Heart left ventricle (tissue), 16 donors: ENCODE measurements at regions not wholly inside any gene's neighbourhood (a gene's known extent, or its start where the extent isn't known, plus 50 kb on each side); places are given as distances from the start of the nearest gene placed in this dataset.

Source experiments
- ATAC-seq, 4 donors: fragments of 200-7000 bp; cut with Tn5 transposase; one replicate each; pipeline ENCODE4 v1.9.1; 2020 to 2022; ENCODE audit warnings: moderate library complexity in 4 of 4, mild to moderate bottlenecking in 3 of 4, moderate number of reproducible peaks in 1 of 4
- DNase-seq, 5 donors: peaks; one replicate each; pipeline ENCODE4 v3.0.0-alpha.2; 2020
- H3K27ac ChIP-seq, 12 donors: fragments of 200-600 bp; sonication (generic) in 4 of 12; one replicate each; pipeline versions ENCODE4 v1.5.0 to v1.8.0; 2016 to 2022; ENCODE audit warnings: mild to moderate bottlenecking in 2 of 12
- H3K27me3 ChIP-seq, 9 donors: fragments of 200-600 bp; sonication (generic) in 2 of 9; one replicate each; pipeline versions ENCODE4 v1.5.1 to v1.8.0; 2016 to 2022; ENCODE audit warnings: mild to moderate bottlenecking in 3 of 9
- H3K36me3 ChIP-seq, 9 donors: fragments of 200-600 bp; sonication (generic) in 2 of 9; one replicate each; pipeline versions ENCODE4 v1.5.0 to v1.8.0; 2018 to 2022; ENCODE audit warnings: mild to moderate bottlenecking in 2 of 9
- H3K4me1 ChIP-seq, 12 donors: fragments of 200-600 bp; sonication (generic) in 4 of 12; one replicate each; pipeline versions ENCODE4 v1.5.0 to v1.8.0; 2016 to 2022; ENCODE audit warnings: mild to moderate bottlenecking in 3 of 12
- H3K4me3 ChIP-seq, 12 donors: fragments of 200-600 bp; sonication (generic) in 4 of 12; one replicate each; pipeline versions ENCODE4 v1.5.0 to v1.8.0; 2017 to 2022; ENCODE audit warnings: mild to moderate bottlenecking in 9 of 12, moderate library complexity in 4 of 12
- H3K9me3 ChIP-seq, 12 donors: fragments of 200-600 bp; sonication (generic) in 4 of 12; one replicate each; pipeline versions ENCODE4 v1.5.0 to v1.8.0; 2016 to 2022; ENCODE audit warnings: mild to moderate bottlenecking in 1 of 12
- CTCF ChIP-seq, 12 donors: fragments of 200-600 bp; sonication (generic) in 4 of 12; IDR thresholded peaks; one replicate each; pipeline versions ENCODE4 v1.5.0 to v1.8.0; 2018 to 2022; ENCODE audit warnings: antibody characterized with exemption in 12 of 12, mild to moderate bottlenecking in 5 of 12
- POLR2A ChIP-seq, 2 donors: fragments of 450-650 bp; IDR thresholded peaks; one replicate each; pipeline ENCODE4 v1.6.1; 2017; ENCODE audit warnings: antibody characterized with exemption in 2 of 2, mild to moderate bottlenecking in 2 of 2, moderate library complexity in 2 of 2
- WGBS, 4 donors: extraction: QIAGEN DNeasy Blood & Tissue Kit in 2 of 4; methylation state at CpG; one replicate each; pipeline versions ENCODE4 v1.1.5 to v1.1.7; 2013 to 2018; 5-methylcytosine and 5-hydroxymethylcytosine counted together
- intact Hi-C, 10 donors: fragments of 100-400 bp; cut with DNase I; formaldehyde crosslinking; loops; one replicate each; pipeline versions ENCODE4 v1.11.1 to v1.14.2; 2022
- donor health status: ischemic (EF 13 %, LVEDD 7.1; RV severe dilation, severe dysfunction).
- donor health status: healthy with polysubstance abuse.
- donor health status: DM: no; HTN: yes; CAD: no.
- donor health status: DM: no; HTN: no; CAD: no.
- donor health status: ischemic (EF 25% LVEDD 6.9; RV normal size, moderate dysfunction).
- donor health status: ischemic (EF 25% LVEDD 5.7; RV mildly dilated, moderate dysfunction).
- donor health status: healthy.
- donor health status: DM: yes; HTN: yes; CAD: no.
- donor health status: ischemic (EF 35%, LVEDD 5.7; RV mildly dilated, moderate dysfunction).
- donor health status: nonischemic (EF 11% LVEDD 7.7; RV severe dilation, severe dysfunction).
- donor health status: DM: yes; HTN: yes; CAD: no.
- donor health status: PGD.
- donor health status: ischemic (EF 29% LVEDD 5.4; RV normal size, mild dysfunction).
- donor health status: nonischemic (EF 23%, LVEDD 6.1; RV moderate dilation, normal function).

- Histone ChIP-seq H3K9me3 (no peaks in the 10 kb centered on the region), H3K4me3 (no peak overlapping the region), H3K27ac (no peak overlapping the region), H3K36me3 (no peaks in the 10 kb centered on the region), H3K4me1 (peaks cover 0 to 22% (median 8%) of the 10 kb centered on the region in 12 donors), H3K27me3 (no peaks in the 10 kb centered on the region)
- DNase-seq (no peak), ATAC-seq (no peak)
- 90 to 94% (median 91%) methylated on average over 3 of the region's 3 CpGs for WGBS, 4 donors
- TF ChIP-seq POLR2A (IDR thresholded peaks at IDR 0.05) (no peak), CTCF (IDR thresholded peaks at IDR 0.05) (no peak)
- intact Hi-C loops: loop anchor here in 1 of 10 donors (10.0 kb wide), 2 partner anchors 69 to 151 kb away; no protein-coding TSS in a partner anchor
These were observed 524.6 kb downstream of the BNC2 start for GRCh38 chr9:16345902-16346301.

- no peak for DNase-seq
- no peaks in the 10 kb centered on the region for H3K36me3 ChIP-seq
- H3K27ac ChIP-seq: no peak overlapping the region
- intact Hi-C loops: loop anchor here in 1 of 10 donors (10.0 kb wide), 2 partner anchors 67 to 153 kb away; no protein-coding TSS in a partner anchor
- TF ChIP-seq POLR2A (IDR thresholded peaks at IDR 0.05): no peak
- TF ChIP-seq CTCF (IDR thresholded peaks at IDR 0.05): no peak
- no peaks in the 10 kb centered on the region for H3K9me3 ChIP-seq
- H3K4me1 ChIP-seq: peaks cover 0 to 18% (median 9%) of the 10 kb centered on the region in 12 donors
- WGBS, 4 donors: 51 to 63% (median 55%) methylated on average over 5 of the region's 5 CpGs
- H3K4me3 ChIP-seq: no peak overlapping the region
- no peak for ATAC-seq
- no peaks in the 10 kb centered on the region for H3K27me3 ChIP-seq
These were observed 522.6 kb downstream of the BNC2 start for GRCh38 chr9:16347886-16348285.

GRCh38 chr9:16348531-16348930, 521.9 kb downstream of the BNC2 start:
- Histone ChIP-seq H3K36me3 (no peaks in the 10 kb centered on the region), H3K27me3 (no peaks in the 10 kb centered on the region), H3K27ac (no peak overlapping the region), H3K4me1 (peaks cover 0 to 12% (median 3%) of the 10 kb centered on the region in 12 donors), H3K4me3 (no peak overlapping the region), H3K9me3 (no peaks in the 10 kb centered on the region)
- intact Hi-C loops: loop anchor here in 1 of 10 donors (10.0 kb wide), 2 partner anchors 66 to 154 kb away; no protein-coding TSS in a partner anchor
- ATAC-seq: peak in 1 of 4 donors; percentile 8
- TF ChIP-seq POLR2A (IDR thresholded peaks at IDR 0.05) (no peak), CTCF (IDR thresholded peaks at IDR 0.05) (no peak)
- 63 to 80% (median 74%) methylated on average over 4 of the region's 4 CpGs for WGBS, 4 donors
- DNase-seq: no peak

GRCh38 chr9:16352251-16352650, 518.2 kb downstream of the BNC2 start:
- ATAC-seq (no peak), DNase-seq (no peak)
- H3K4me1 ChIP-seq: peaks cover 0 to 6% (median 0%) of the 10 kb centered on the region in 12 donors
- H3K36me3 ChIP-seq: no peaks in the 10 kb centered on the region
- intact Hi-C loops: no loop called here
- 56 to 76% (median 71%) methylated on average over 1 of the region's 1 CpG for WGBS, 4 donors
- H3K27me3 ChIP-seq: no peaks in the 10 kb centered on the region
- H3K27ac ChIP-seq: no peak overlapping the region
- no peak overlapping the region for H3K4me3 ChIP-seq
- no peak for TF ChIP-seq CTCF (IDR thresholded peaks at IDR 0.05)
- no peak for TF ChIP-seq POLR2A (IDR thresholded peaks at IDR 0.05)
- no peaks in the 10 kb centered on the region for H3K9me3 ChIP-seq
